T-cell (primary cell): ENCODE measurements at regions not wholly inside any gene's neighbourhood (a gene's known extent, or its start where the extent isn't known, plus 50 kb on each side); places are given as distances from the start of the nearest gene placed in this dataset.

Experiments
- ATAC-seq, 4 experiments: fragments of 200-7000 bp in 3 of 4; fragments of 150-1000 bp in 1 of 4; cut with Tn5 transposase; replicated peaks in 1 of 4; 1 replicate in 3 of 4; 2 replicates in 1 of 4; pipeline ENCODE4 v1.10.0; 2021; ENCODE audit warnings: moderate library complexity in 3 of 4, mild to moderate bottlenecking in 2 of 4, moderate number of reproducible peaks in 1 of 4
- CTCF ChIA-PET, 2 donors: fragments of 300-600 bp; sonication (Branson Sonifier 250); formaldehyde crosslinking; loops; one replicate each; lab custom pipeline; 2022; ENCODE audit warnings: antibody characterized with exemption in 2 of 2; lab: Charles Lee
- POLR2A ChIA-PET, 2 donors: fragments of 300-600 bp; sonication (Branson Sonifier 250); formaldehyde crosslinking; loops; one replicate each; lab custom pipeline; 2022; ENCODE audit warnings: antibody characterized with exemption in 2 of 2; lab: Charles Lee
- DNase-seq, 35 experiments: peaks; one replicate each; pipeline versions ENCODE4 v3.0.0 to v3.0.0-alpha.2; 2013 to 2023
- H3K27ac ChIP-seq: one replicate; pipeline ENCODE4 v1.5.1; 2013; ENCODE audit warnings: low read length
- H3K27me3 ChIP-seq, 2 experiments: replicated peaks in 1 of 2; 1 replicate in 1 of 2; 2 replicates in 1 of 2; pipeline versions ENCODE4 v1.6.1 to v1.7.0; 2013; ENCODE audit warnings: low read length in 1 of 2, mixed read lengths in 1 of 2; ENCODE audit not compliant: control insufficient read depth in 2 of 2, insufficient read depth in 2 of 2; ENCODE audit errors: extremely low read depth in 1 of 2
- H3K36me3 ChIP-seq, 2 donors: 1 replicate in 1 of 2; 2 replicates in 1 of 2; pipeline versions ENCODE4 v1.6.1 to v1.7.0; 2013; ENCODE audit warnings: low read length in 1 of 2; ENCODE audit not compliant: control insufficient read depth in 2 of 2, insufficient read depth in 1 of 2; ENCODE audit errors: extremely low read depth in 1 of 2
- H3K4me1 ChIP-seq, 2 experiments: 1 replicate in 1 of 2; 2 replicates in 1 of 2; pipeline versions ENCODE4 v1.6.1 to v1.7.0; 2013; ENCODE audit warnings: low read length in 2 of 2, mixed read lengths in 1 of 2; ENCODE audit not compliant: insufficient read depth in 2 of 2, control insufficient read depth in 1 of 2; ENCODE audit errors: extremely low read depth in 1 of 2
- H3K4me3 ChIP-seq, 2 donors: 1 replicate in 1 of 2; 2 replicates in 1 of 2; pipeline versions ENCODE4 v1.5.1 to v1.7.0; 2013; ENCODE audit warnings: mild to moderate bottlenecking in 2 of 2, low read length in 1 of 2, moderate library complexity in 1 of 2; ENCODE audit not compliant: control insufficient read depth in 1 of 2; ENCODE audit errors: extremely low read depth in 1 of 2
- H3K9me3 ChIP-seq: 2 replicates; pipeline ENCODE4 v1.7.0; 2013
- H3K27ac Mint-ChIP-seq, 2 donors: one replicate each; pipeline ENCODE4 v1.8.0; 2020 to 2021; ENCODE audit warnings: mild to moderate bottlenecking in 2 of 2, mixed read lengths in 2 of 2
- H3K27me3 Mint-ChIP-seq, 2 donors: one replicate each; pipeline ENCODE4 v1.8.0; 2021 to 2022; ENCODE audit warnings: mixed read lengths in 2 of 2
- H3K36me3 Mint-ChIP-seq: one replicate; pipeline ENCODE4 v1.8.0; 2021; ENCODE audit warnings: mixed read lengths
- H3K4me1 Mint-ChIP-seq, 3 donors: one replicate each; pipeline ENCODE4 v1.8.0; 2020 to 2022; ENCODE audit warnings: mixed read lengths in 3 of 3, mild to moderate bottlenecking in 1 of 3
- H3K4me3 Mint-ChIP-seq, 3 donors: one replicate each; pipeline ENCODE4 v1.8.0; 2020 to 2022; ENCODE audit warnings: mild to moderate bottlenecking in 3 of 3, mixed read lengths in 3 of 3, moderate library complexity in 3 of 3
- H3K9me3 Mint-ChIP-seq, 3 donors: one replicate each; pipeline ENCODE4 v1.8.0; 2020 to 2022; ENCODE audit warnings: mixed read lengths in 3 of 3
- WGBS: methylation state at CpG from one replicate; pipeline ENCODE4 v1.1.5; 2013; ENCODE audit warnings: missing lambda C conversion rate; ENCODE audit not compliant: insufficient coverage; 5-methylcytosine and 5-hydroxymethylcytosine counted together

DNA sequence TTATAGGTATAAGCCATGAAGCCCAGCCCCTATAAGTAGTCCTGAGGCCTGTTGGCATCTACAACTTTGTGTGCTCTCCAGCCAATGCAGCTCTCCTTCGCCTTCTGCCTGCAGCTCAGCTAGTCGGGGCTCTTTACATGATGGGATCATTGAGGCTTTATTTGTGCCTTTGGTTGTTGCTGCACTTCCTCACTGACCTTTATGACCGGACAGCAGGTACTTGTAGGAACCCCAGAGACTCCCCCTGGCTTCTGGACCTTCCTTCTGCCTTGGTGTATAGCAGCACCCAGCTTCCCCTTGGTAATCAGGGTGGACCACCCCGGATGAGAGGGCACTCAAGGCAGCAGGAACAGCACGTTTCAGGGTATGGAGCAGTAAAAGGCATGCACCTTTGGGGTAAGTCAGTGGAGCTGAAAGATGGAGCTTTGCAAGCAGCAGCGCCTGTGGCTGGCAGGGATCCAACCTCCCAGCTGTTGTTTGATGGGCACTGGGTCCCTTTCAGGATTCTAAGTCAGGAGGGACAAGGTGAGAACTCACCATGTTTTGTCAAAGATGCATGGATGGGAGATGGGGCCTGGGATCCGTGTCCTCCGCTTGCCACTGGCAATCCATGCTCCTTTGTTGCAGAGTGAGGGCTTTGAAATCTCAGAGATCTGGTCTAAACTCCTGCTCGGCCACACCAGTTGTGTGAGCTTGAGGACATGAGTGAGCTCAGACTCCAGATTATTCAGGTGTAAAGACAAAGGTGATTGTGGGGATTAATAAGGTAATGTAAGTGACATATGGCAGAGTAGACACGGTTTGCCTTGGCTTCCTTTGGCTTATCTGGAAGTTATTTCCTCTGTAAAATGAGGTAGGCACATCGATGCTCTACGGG is 65.1 kb upstream of the KLF13 start:
- ChIA-PET CTCF (no interaction called here), POLR2A (no interaction called here)
- Histone ChIP-seq H3K27me3 (no peaks in the 10 kb centered on the region), H3K27ac (no peak overlapping the region), H3K4me3 (no peak overlapping the region), H3K4me1 (peaks cover 50 to 70% of the 10 kb centered on the region in 2 experiments), H3K36me3 (no peaks in the 10 kb centered on the region), H3K9me3 (no peaks in the 10 kb centered on the region)
- Mint-ChIP-seq H3K4me3 (peak overlapping the region in 1 of 3 donors; percentile 37), H3K4me1 (peaks cover 76 to 92% (median 82%) of the 10 kb centered on the region in 3 donors), H3K27me3 (no peaks in the 10 kb centered on the region), H3K9me3 (no peaks in the 10 kb centered on the region), H3K36me3 (no peaks in the 10 kb centered on the region), H3K27ac (peak overlapping the region; percentile 96 to 97)
- ATAC-seq: no peak
- DNase-seq: peak in 2 of 35 experiments; percentile 11 to 17
- WGBS: 90% methylated on average over 12 of the region's 12 CpGs

DNA sequence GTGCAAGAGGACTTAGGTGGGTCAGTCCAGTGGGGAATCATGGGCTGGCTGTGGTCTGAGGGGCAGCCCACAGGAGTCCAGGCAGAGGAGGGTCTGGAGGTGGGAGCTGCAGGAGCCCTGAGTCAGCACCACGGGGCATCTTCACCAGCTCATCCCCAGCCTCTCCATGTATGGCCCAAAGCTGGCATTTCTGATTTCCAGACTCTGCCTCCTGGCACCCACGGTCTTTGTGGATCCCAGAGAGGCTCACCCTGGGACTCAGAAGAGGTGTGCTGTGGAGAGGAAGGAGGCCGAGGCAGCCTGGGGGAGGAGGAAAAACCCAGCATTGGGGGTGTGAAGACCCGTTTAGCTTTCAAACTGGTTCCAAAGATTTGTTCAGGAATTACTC is 64.5 kb upstream of the KLF13 start:
- Histone ChIP-seq H3K4me1 (peaks cover 51 to 70% of the 10 kb centered on the region in 2 experiments), H3K36me3 (no peaks in the 10 kb centered on the region), H3K27me3 (no peaks in the 10 kb centered on the region), H3K9me3 (no peaks in the 10 kb centered on the region), H3K27ac (no peak overlapping the region), H3K4me3 (no peak overlapping the region)
- Mint-ChIP-seq H3K4me3 (peak overlapping the region in 1 of 3 donors; percentile 37), H3K27me3 (no peaks in the 10 kb centered on the region), H3K4me1 (peaks cover 76 to 94% (median 82%) of the 10 kb centered on the region in 3 donors), H3K27ac (peak overlapping the region; percentile 96 to 97), H3K9me3 (no peaks in the 10 kb centered on the region), H3K36me3 (no peaks in the 10 kb centered on the region)
- ChIA-PET CTCF (interaction anchor here in 1 of 2 donors (1.6 kb wide), 1 partner anchor 99 kb away, joined by 4 read pairs; no protein-coding TSS in a partner anchor), POLR2A (interaction anchor here in 1 of 2 donors (0.7 kb wide), 1 partner anchor 9 kb away, joined by 6 read pairs; no protein-coding TSS in a partner anchor)
- no peak for ATAC-seq
- WGBS: 100% methylated on average over 1 of the region's 4 CpGs
- peak in 1 of 35 experiments; percentile 11 for DNase-seq

DNA sequence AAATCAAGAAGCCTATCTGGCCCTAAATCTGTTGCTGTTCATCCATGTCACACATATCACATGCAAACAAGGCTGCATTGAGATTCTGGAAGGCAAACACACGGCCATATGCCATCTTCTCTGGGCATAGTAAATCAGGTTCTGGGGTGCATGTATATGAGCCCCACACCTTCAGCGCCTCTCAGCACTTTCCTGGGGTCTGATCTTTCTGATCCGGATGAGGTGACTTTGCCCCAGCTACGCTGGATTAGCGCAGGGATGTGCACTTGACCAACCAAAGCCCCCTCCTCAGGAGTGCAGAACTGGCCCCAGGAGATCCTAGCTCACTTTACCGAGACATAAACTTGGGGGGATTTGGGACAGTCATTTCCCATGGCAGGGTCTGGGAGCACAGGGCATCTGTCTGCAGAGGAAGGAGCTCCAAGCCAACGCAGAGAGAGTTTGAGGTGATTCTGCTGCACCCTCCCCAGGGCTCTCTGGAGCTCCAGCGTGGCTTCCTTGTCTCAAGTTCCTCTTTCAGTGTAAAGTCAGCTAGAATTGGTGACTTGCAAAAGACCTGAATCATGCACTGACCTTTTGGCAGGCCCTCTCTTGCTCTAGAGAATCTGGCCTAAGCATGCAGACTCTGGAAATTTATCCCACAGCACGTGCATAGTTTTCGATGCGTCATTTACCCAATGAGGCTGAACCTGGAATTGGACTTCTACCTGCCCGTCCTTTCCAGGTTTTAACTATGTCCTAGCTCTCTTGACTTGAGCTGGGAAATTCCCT is 63.5 kb upstream of the KLF13 start:
- Mint-ChIP-seq H3K4me3 (peak overlapping the region in 1 of 3 donors; percentile 75), H3K4me1 (peaks cover 81 to 94% (median 85%) of the 10 kb centered on the region in 3 donors), H3K9me3 (no peaks in the 10 kb centered on the region), H3K27me3 (no peaks in the 10 kb centered on the region), H3K36me3 (no peaks in the 10 kb centered on the region), H3K27ac (peak overlapping the region; percentile 96 to 97)
- ChIA-PET CTCF (interaction anchor here (0.6 to 1.6 kb wide), 3 partner anchors 98 to 274 kb away, joined by 4 to 7 read pairs (median 5); no protein-coding TSS in a partner anchor), POLR2A (interaction anchor here in 1 of 2 donors (0.7 kb wide), 1 partner anchor 10 kb away, joined by 6 read pairs; no protein-coding TSS in a partner anchor)
- Histone ChIP-seq H3K27me3 (no peaks in the 10 kb centered on the region), H3K9me3 (no peaks in the 10 kb centered on the region), H3K4me3 (no peak overlapping the region), H3K4me1 (peaks cover 61 to 75% of the 10 kb centered on the region in 2 experiments), H3K27ac (peak overlapping the region; percentile 80), H3K36me3 (no peaks in the 10 kb centered on the region)
- DNase-seq: peak in 6 of 35 experiments; percentile 2 to 45 (median 22)
- ATAC-seq: no peak
- 74% methylated on average over 7 of the region's 12 CpGs for WGBS

DNA sequence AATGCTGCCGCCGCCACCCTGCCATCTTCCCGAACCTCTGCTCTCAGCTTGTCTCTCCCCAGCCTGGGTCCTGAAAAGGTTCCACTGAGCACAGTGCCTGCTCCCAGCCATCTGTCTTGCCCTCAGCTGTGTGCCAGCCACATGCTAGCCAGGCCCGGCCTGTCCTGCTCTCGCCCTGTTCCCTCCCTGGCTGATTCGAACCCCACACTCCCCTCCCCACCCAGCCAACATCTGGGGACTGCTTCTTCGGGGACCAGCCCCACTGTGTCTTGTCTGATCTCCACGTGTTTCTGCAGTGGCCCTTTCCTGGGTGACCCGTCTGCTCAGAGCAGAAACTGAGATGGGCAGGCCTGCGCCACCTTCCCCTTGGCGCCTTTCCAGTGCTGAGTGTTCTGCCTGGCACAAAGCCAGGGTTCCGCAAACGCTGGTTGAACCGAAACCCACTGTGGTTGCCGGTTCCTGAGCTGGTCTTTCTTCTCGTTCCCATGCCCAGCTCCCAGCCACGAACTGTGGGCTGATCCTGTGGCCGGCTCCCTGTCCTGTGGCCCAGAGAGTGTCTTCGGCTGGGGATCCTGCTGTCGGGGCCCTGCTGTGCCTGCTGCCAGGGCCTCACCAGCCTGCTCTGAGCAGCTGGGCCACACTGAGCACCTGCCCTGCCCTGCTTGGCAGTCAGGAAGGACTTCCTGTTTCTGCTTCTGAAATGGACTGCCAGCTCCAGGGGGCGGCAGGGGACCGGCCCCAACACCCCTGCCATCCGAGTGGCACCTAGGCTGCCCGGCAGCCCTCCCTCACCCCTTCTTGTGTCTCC is 62.7 kb upstream of the KLF13 start:
- H3K36me3 ChIP-seq: no peaks in the 10 kb centered on the region
- Mint-ChIP-seq H3K4me3 (peak overlapping the region; percentile 59 to 75 (median 63)), H3K4me1 (peaks cover 80 to 95% (median 85%) of the 10 kb centered on the region in 3 donors), H3K36me3 (no peaks in the 10 kb centered on the region), H3K27ac (peak overlapping the region; percentile 96 to 97), H3K9me3 (no peaks in the 10 kb centered on the region), H3K27me3 (no peaks in the 10 kb centered on the region)
- no peaks in the 10 kb centered on the region for H3K27me3 ChIP-seq
- no peaks in the 10 kb centered on the region for H3K9me3 ChIP-seq
- H3K27ac ChIP-seq: peak overlapping the region; percentile 80
- ChIA-PET CTCF (interaction anchor here (0.5 to 1.6 kb wide), 4 partner anchors 44 to 225 kb away, joined by 4 to 6 read pairs (median 4); no protein-coding TSS in a partner anchor), POLR2A (interaction anchor here in 1 of 2 donors (0.6 to 0.9 kb wide), 2 partner anchors 65 to 97 kb away, joined by 3 to 10 read pairs; no protein-coding TSS in a partner anchor)
- peak; percentile 56 to 71 (median 67) for ATAC-seq
- peaks cover 64 to 80% of the 10 kb centered on the region in 2 experiments for H3K4me1 ChIP-seq
- peak; percentile 42 to 87 (median 67) for DNase-seq
- H3K4me3 ChIP-seq: no peak overlapping the region
- 23% methylated on average over 20 of the region's 24 CpGs for WGBS

DNA sequence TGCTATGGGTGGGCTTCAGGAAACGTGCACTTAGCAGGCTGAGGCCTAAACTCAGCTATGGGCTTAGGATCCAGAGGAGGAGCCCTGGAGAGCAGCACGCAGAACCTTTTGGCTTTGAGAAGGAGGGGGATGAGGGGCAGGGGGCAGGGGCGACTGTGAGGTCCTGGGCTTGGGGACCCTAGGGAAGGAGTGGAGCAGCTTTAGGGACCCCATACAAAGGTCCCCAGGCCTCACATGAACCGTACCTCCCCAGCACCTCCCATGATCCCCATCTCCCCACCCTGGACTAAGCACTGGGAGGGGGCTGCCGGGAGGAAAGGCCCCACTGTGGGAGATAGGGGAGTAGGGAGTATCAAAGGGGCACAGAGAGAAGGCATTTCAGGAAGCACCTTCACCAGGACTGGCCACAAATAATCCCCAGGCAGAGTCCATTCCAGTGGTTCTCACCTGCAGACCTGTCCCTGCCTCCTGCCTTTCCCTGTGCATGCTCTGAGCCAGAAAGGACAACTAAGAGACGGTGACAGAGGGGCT is 62.0 kb upstream of the KLF13 start:
- ATAC-seq: no peak
- Mint-ChIP-seq H3K36me3 (no peaks in the 10 kb centered on the region), H3K27ac (peak overlapping the region; percentile 96 to 97), H3K27me3 (no peaks in the 10 kb centered on the region), H3K4me3 (peak overlapping the region in 2 of 3 donors; percentile 63 to 75), H3K9me3 (no peaks in the 10 kb centered on the region), H3K4me1 (peaks cover 83 to 95% (median 87%) of the 10 kb centered on the region in 3 donors)
- peaks cover 64 to 82% of the 10 kb centered on the region in 2 experiments for H3K4me1 ChIP-seq
- WGBS: 60% methylated on average over 3 of the region's 6 CpGs
- H3K27ac ChIP-seq: peak overlapping the region; percentile 80
- no peak overlapping the region for H3K4me3 ChIP-seq
- peak in 2 of 35 experiments; percentile 4 to 14 for DNase-seq
- ChIA-PET POLR2A (interaction anchor here in 1 of 2 donors (0.6 to 0.9 kb wide), 2 partner anchors 64 to 97 kb away, joined by 3 to 10 read pairs; no protein-coding TSS in a partner anchor), CTCF (interaction anchor here (0.5 to 1.1 kb wide), 3 partner anchors 45 to 224 kb away, joined by 4 to 6 read pairs (median 5); no protein-coding TSS in a partner anchor)
- no peaks in the 10 kb centered on the region for H3K36me3 ChIP-seq
- no peaks in the 10 kb centered on the region for H3K27me3 ChIP-seq
- H3K9me3 ChIP-seq: no peaks in the 10 kb centered on the region
